ENCODE measurements at regions not wholly inside any gene's neighbourhood (a gene's known extent, or its start where the extent isn't known, plus 50 kb on each side); places are given as distances from the start of the nearest gene placed in this dataset.

- no peak for TF ChIP-seq CTCF (conservative IDR thresholded peaks at IDR 0.05)
- no peak for TF ChIP-seq EZH2 (IDR thresholded peaks at IDR 0.05; ENCODE audit: low read depth)
These were observed 507.6 kb upstream of the TNP1 start for GRCh38 chr2:217367464-217367863.

Measured in PC-9 (cell line).